NCI-H446 treated with DMSO at 0.1 percent for 48 hours (cell line): ENCODE measurements at regions not wholly inside any gene's neighbourhood (a gene's known extent, or its start where the extent isn't known, plus 50 kb on each side); places are given as distances from the start of the nearest gene placed in this dataset.
"Not testable (repeated sequence)": the region's sequence is repeated elsewhere in the genome, so short reads cannot be mapped to it uniquely, and the experiment has no call there.

ENCODE experiments used
- DNase-seq: peaks from one replicate; lab custom pipeline; 2025; lab: John Stamatoyannopoulos, UW

GRCh38 chr9:18036422-18037187 lies 437.3 kb upstream of the ADAMTSL1 start:
- no peak for DNase-seq

- peak; percentile 84 for DNase-seq
Measured at GRCh38 chr9:18037981-18038380, 436.0 kb upstream of the ADAMTSL1 start.

GRCh38 chr9:18040327-18040726 lies 433.6 kb upstream of the ADAMTSL1 start:
- DNase-seq = no peak

GRCh38 chr9:18043978-18044377 lies 430.0 kb upstream of the ADAMTSL1 start:
- no peak for DNase-seq

GRCh38 chr9:18045326-18045725 lies 428.6 kb upstream of the ADAMTSL1 start:
- no peak for DNase-seq

- no peak for DNase-seq
Measured at GRCh38 chr9:18046068-18046467, 427.9 kb upstream of the ADAMTSL1 start.

GRCh38 chr9:18051638-18052037 lies 422.3 kb upstream of the ADAMTSL1 start:
- DNase-seq = no peak

GRCh38 chr9:18052060-18052459 lies 421.9 kb upstream of the ADAMTSL1 start:
- DNase-seq = no peak

- DNase-seq = no peak
Measured at GRCh38 chr9:18056269-18056992, 417.5 kb upstream of the ADAMTSL1 start.

- no peak for DNase-seq
Measured at GRCh38 chr9:18056993-18057369, 417.0 kb upstream of the ADAMTSL1 start.

GRCh38 chr9:18058564-18059442 lies 415.1 kb upstream of the ADAMTSL1 start:
- DNase-seq = no peak

GRCh38 chr9:18059447-18059846 lies 414.5 kb upstream of the ADAMTSL1 start:
- no peak for DNase-seq

- DNase-seq = no peak
Measured at GRCh38 chr9:18060269-18060934, 413.6 kb upstream of the ADAMTSL1 start.

- DNase-seq = no peak
Measured at GRCh38 chr9:18061332-18061731, 412.6 kb upstream of the ADAMTSL1 start.

- no peak for DNase-seq
Measured at GRCh38 chr9:18061856-18062255, 412.1 kb upstream of the ADAMTSL1 start.

GRCh38 chr9:18063856-18064390 lies 410.0 kb upstream of the ADAMTSL1 start:
- DNase-seq = no peak

GRCh38 chr9:18066608-18067007 lies 407.3 kb upstream of the ADAMTSL1 start:
- DNase-seq = not testable (repeated sequence)

GRCh38 chr9:18067548-18068120 lies 406.3 kb upstream of the ADAMTSL1 start:
- DNase-seq = no peak

GRCh38 chr9:18068900-18069299 lies 405.1 kb upstream of the ADAMTSL1 start:
- DNase-seq = no peak

GRCh38 chr9:18071651-18072060 lies 402.3 kb upstream of the ADAMTSL1 start:
- no peak for DNase-seq

- DNase-seq = no peak
Measured at GRCh38 chr9:18073002-18073401, 401.0 kb upstream of the ADAMTSL1 start.
